ENCODE measurements at regions not wholly inside any gene's neighbourhood (a gene's known extent, or its start where the extent isn't known, plus 50 kb on each side); places are given as distances from the start of the nearest gene placed in this dataset.

DNA sequence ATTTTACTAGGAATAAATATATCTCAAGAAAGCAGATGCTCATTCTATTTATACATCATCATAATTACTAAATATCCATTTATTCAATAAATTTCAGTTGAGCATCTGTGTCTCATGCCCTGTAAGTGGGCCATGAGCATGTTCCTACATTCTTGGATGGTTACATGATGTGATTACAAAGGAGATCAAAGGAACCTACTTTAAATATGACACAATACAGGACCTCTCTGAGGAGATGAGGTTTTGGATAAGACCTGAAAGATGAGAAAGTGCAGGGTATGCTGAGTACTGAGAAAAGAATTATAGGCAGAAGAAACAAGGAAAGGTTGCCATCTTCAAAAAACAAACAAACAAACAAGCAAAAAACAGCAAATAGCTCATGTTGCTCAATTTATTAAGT lies 105.4 kb upstream of the CNTN1 start:
- H3K79me2 ChIP-seq (ENCODE audit: control insufficient read depth, insufficient read depth, low read length) = no peaks in the 10 kb centered on the region
- no peak overlapping the region for H3K4me2 ChIP-seq (ENCODE audit: control insufficient read depth, insufficient read depth)
- no peaks in the 10 kb centered on the region for H3K4me1 ChIP-seq (ENCODE audit: control insufficient read depth, insufficient read depth, low read length)
- BruUV-seq (replicated peaks) = no TSS peak
- no peak for ATAC-seq
- no peak overlapping the region for H3K4me3 ChIP-seq
- H2AFZ ChIP-seq (ENCODE audit: control insufficient read depth, low read depth, low read length) = no peak overlapping the region
- intact Hi-C loops (cut with micrococcal nuclease; ENCODE audit: unreplicated experiment) (loop anchor here (10.0 kb wide), 1 partner anchor 142 kb away; no protein-coding TSS in a partner anchor), in situ Hi-C loops (cut with MboI) (no loop called here)
- no peak overlapping the region for H3K9ac ChIP-seq (ENCODE audit: control insufficient read depth, insufficient read depth, low read length)
- SMC1A ChIA-PET (ENCODE audit: uncharacterized antibody, unreplicated experiment) = interaction anchor here (1.0 to 1.8 kb wide), 2 partner anchors 15 to 21 kb away, joined by 3 to 4 read pairs; no protein-coding TSS in a partner anchor
- CTCF ChIA-PET = no interaction called here
- no peaks in the 10 kb centered on the region; the same call in 2 of the 3 replicates for H3K9me3 ChIP-seq (replicated peaks; ENCODE audit: control insufficient read depth, insufficient read depth, low read length)
- DNase-seq (ENCODE audit: low read depth, low spot score) = no peak
- no peaks in the 10 kb centered on the region for H4K20me1 ChIP-seq (ENCODE audit: control insufficient read depth, insufficient read depth)
- TF ChIP-seq RELA (IDR thresholded peaks at IDR 0.05; ENCODE audit: borderline replicate concordance, partially characterized antibody) = no peak
- no peak for TF ChIP-seq USF2 (IDR thresholded peaks at IDR 0.05; ENCODE audit: borderline replicate concordance, low read depth, low read length)
- TF ChIP-seq NR2C1 (IDR thresholded peaks at IDR 0.05) = no peak
- no peak for TF ChIP-seq CUX1 (IDR thresholded peaks at IDR 0.05; ENCODE audit: insufficient replicate concordance, low read depth, low read length)
- TF ChIP-seq GABPA (IDR thresholded peaks at IDR 0.05; ENCODE audit: low read depth) = no peak
- no peak for TF ChIP-seq CREB1 (IDR thresholded peaks at IDR 0.05; ENCODE audit: low read depth)
- no peak for TF ChIP-seq CBFB (IDR thresholded peaks at IDR 0.05; ENCODE audit: low read depth)
- no peaks in the 10 kb centered on the region for H3K27me3 ChIP-seq (replicated peaks in 1 of 2; ENCODE audit: control insufficient read depth in 2 of 2, insufficient read depth in 2 of 2, low read length in 1 of 2)
- H3K27ac ChIP-seq (ENCODE audit: control insufficient read depth, insufficient read depth) = no peak overlapping the region
- FAIRE-seq = no peak
- no peaks in the 10 kb centered on the region for H3K36me3 ChIP-seq (ENCODE audit: control insufficient read depth in 2 of 2, insufficient read depth in 2 of 2, low read length in 1 of 2)
- RAD21 ChIA-PET (ENCODE audit: unreplicated experiment) = no interaction called here
- POLR2A ChIA-PET = no interaction called here

Data from GM12878 (cell line).